Endothelial cell of umbilical vein (primary cell): ENCODE measurements at regions not wholly inside any gene's neighbourhood (a gene's known extent, or its start where the extent isn't known, plus 50 kb on each side); places are given as distances from the start of the nearest gene placed in this dataset.

ENCODE experiments used
- BruUV-seq: library from RNA; stranded (reverse); fragments of 400-500 nt; replicated peaks from 2 replicates; lab custom pipeline; 2021; lab: Mats Ljungman, UMichigan
- CTCF ChIA-PET: fragments of 300-600, 350-600 bp; sonication (Branson Sonifier 250); formaldehyde crosslinking; loops from one replicate; lab custom pipeline; 2021; ENCODE audit warnings: antibody characterized with exemption, inconsistent platforms; lab: Charles Lee
- POLR2A ChIA-PET: fragments of 300-600, 350-600 bp; sonication (Branson Sonifier 250); formaldehyde crosslinking; loops from one replicate; lab custom pipeline; 2021; ENCODE audit warnings: antibody characterized with exemption, inconsistent platforms; lab: Charles Lee
- DNase-seq: peaks from one replicate; pipeline ENCODE4 v3.0.0-alpha.2; 2011; ENCODE audit warnings: low read depth, low spot score
- FAIRE-seq: peaks from 2 replicates; lab custom pipeline; 2011; peaks lifted over from hg19 to GRCh38; lab: Jason Lieb, UNC
- H2AFZ ChIP-seq: 2 replicates; pipeline ENCODE4 v1.6.0; 2012; ENCODE audit warnings: low read depth, low read length, control low read depth, inconsistent platforms
- H3K27ac ChIP-seq: 2 replicates; pipeline ENCODE4 v1.5.1; 2011; ENCODE audit warnings: low read depth, mild to moderate bottlenecking, control low read depth, low read length, moderate library complexity; ENCODE audit not compliant: insufficient read depth
- H3K27me3 ChIP-seq, 2 experiments: 2 replicates each; pipeline versions ENCODE4 v1.6.0 to v1.6.1; 2011; ENCODE audit warnings: low read length in 2 of 2, mixed read lengths in 1 of 2; ENCODE audit not compliant: control insufficient read depth in 2 of 2, insufficient read depth in 2 of 2
- H3K36me3 ChIP-seq, 2 experiments: 2 replicates in 1 of 2; 3 replicates in 1 of 2; pipeline ENCODE4 v1.5.1; 2011; ENCODE audit warnings: low read length in 2 of 2, mild to moderate bottlenecking in 1 of 2, moderate library complexity in 1 of 2; ENCODE audit not compliant: control insufficient read depth in 2 of 2, insufficient read depth in 2 of 2; ENCODE audit errors: extremely low read depth in 1 of 2
- H3K4me1 ChIP-seq: 3 replicates; pipeline ENCODE4 v1.5.1; 2011; ENCODE audit warnings: mild to moderate bottlenecking, low read length; ENCODE audit not compliant: control insufficient read depth, insufficient read depth; ENCODE audit errors: extremely low read depth
- H3K4me2 ChIP-seq: 2 replicates; pipeline ENCODE4 v1.6.1; 2011; ENCODE audit warnings: low read length, control low read depth, mixed read lengths; ENCODE audit not compliant: insufficient read depth
- H3K4me3 ChIP-seq, 3 experiments: fragments of 200-600 bp in 1 of 3; sonication (generic), shearing (Covaris generic) in 1 of 3; replicated peaks in 1 of 3; 2 replicates each; pipeline ENCODE4 v1.5.1; 2011 to 2016; ENCODE audit warnings: control low read depth in 3 of 3, low read length in 3 of 3, mild to moderate bottlenecking in 2 of 3, inconsistent platforms in 1 of 3, low read depth in 1 of 3, moderate library complexity in 1 of 3; ENCODE audit not compliant: insufficient read depth in 1 of 3
- H3K79me2 ChIP-seq: 2 replicates; pipeline ENCODE4 v1.6.0; 2012; ENCODE audit warnings: low read length, inconsistent platforms; ENCODE audit not compliant: control insufficient read depth, insufficient read depth
- H3K9ac ChIP-seq: replicated peaks from 2 replicates; pipeline ENCODE3; 2011; ENCODE audit warnings: low read length, control low read depth; ENCODE audit not compliant: insufficient read depth; ENCODE audit errors: extremely low read depth
- H3K9me1 ChIP-seq: replicated peaks from 3 replicates; pipeline ENCODE4 v1.6.0; 2011; ENCODE audit warnings: mild to moderate bottlenecking, low read length; ENCODE audit not compliant: control insufficient read depth, insufficient read depth; ENCODE audit errors: extremely low read depth
- H3K9me3 ChIP-seq: replicated peaks from 2 replicates; pipeline ENCODE4 v1.5.1; 2012; ENCODE audit warnings: low read length, inconsistent platforms; ENCODE audit not compliant: control insufficient read depth, insufficient read depth
- H4K20me1 ChIP-seq: replicated peaks from 2 replicates; pipeline ENCODE3; 2011; ENCODE audit warnings: mild to moderate bottlenecking, low read length; ENCODE audit not compliant: control insufficient read depth, insufficient read depth; ENCODE audit errors: extremely low read depth
- CTCF ChIP-seq, 2 donors: IDR thresholded peaks; 1 replicate in 1 of 2; 2 replicates in 1 of 2; pipeline ENCODE4 v1.5.1; 2011; ENCODE audit warnings: low read length in 2 of 2, mild to moderate bottlenecking in 2 of 2, moderate library complexity in 2 of 2, control low read depth in 1 of 2, inconsistent platforms in 1 of 2, low read depth in 1 of 2; ENCODE audit not compliant: insufficient read depth in 1 of 2; ENCODE audit errors: extremely low read depth in 1 of 2
- EZH2 ChIP-seq: IDR thresholded peaks from 2 replicates; pipeline ENCODE4 v1.6.1; 2012; ENCODE audit warnings: borderline replicate concordance, low read depth, mild to moderate bottlenecking, moderate library complexity, low read length, inconsistent platforms; ENCODE audit not compliant: severe bottlenecking
- FOS ChIP-seq: IDR thresholded peaks from 2 replicates; pipeline ENCODE4 v1.6.1; 2011; ENCODE audit warnings: mild to moderate bottlenecking, low read length, moderate library complexity, borderline replicate concordance; ENCODE audit not compliant: insufficient read depth
- GATA2 ChIP-seq: IDR thresholded peaks from 2 replicates; pipeline ENCODE4 v1.7.0; 2011; ENCODE audit warnings: low read depth, mild to moderate bottlenecking, moderate library complexity, mixed read lengths, low read length; ENCODE audit not compliant: insufficient read length, insufficient read depth
- JUN ChIP-seq: IDR thresholded peaks from 2 replicates; pipeline ENCODE4 v1.6.1; 2011; ENCODE audit warnings: borderline replicate concordance, low read depth; ENCODE audit not compliant: insufficient read length, insufficient read depth
- MAX ChIP-seq: IDR thresholded peaks from 2 replicates; pipeline ENCODE4 v1.6.1; 2011; ENCODE audit not compliant: insufficient read depth, insufficient read length
- MYC ChIP-seq: IDR thresholded peaks from one replicate; pipeline ENCODE4 v1.6.1; 2011; ENCODE audit warnings: mild to moderate bottlenecking, low read depth, low read length
- POLR2A ChIP-seq: IDR thresholded peaks from 2 replicates; pipeline ENCODE4 v1.6.1; 2012; ENCODE audit warnings: low read depth, mild to moderate bottlenecking, control low read depth, low read length
- POLR2AphosphoS5 ChIP-seq: IDR thresholded peaks from 2 replicates; pipeline ENCODE4 v1.6.1; 2012; ENCODE audit warnings: low read depth, mild to moderate bottlenecking, control low read depth, low read length, moderate library complexity; ENCODE audit not compliant: insufficient read depth
- dilution Hi-C: fragments of 300-500 bp; cut with MboI; formaldehyde crosslinking; loops from one replicate; pipeline ENCODE4 v1.15.0; 2019; ENCODE audit warnings: low sequenced_read_pairs; ENCODE audit not compliant: extremely low pct_ligation_motif_present
- intact Hi-C: fragments of 100-400 bp; cut with micrococcal nuclease; formaldehyde crosslinking; loops from one replicate; pipeline ENCODE4 v1.10.0; 2022

GRCh38 chr5:81893961-81894360 lies 77.9 kb upstream of the ATG10 start:
- H3K4me1 ChIP-seq: no peaks in the 10 kb centered on the region
- no peak for TF ChIP-seq JUN
- TF ChIP-seq MYC: no peak
- no peak for TF ChIP-seq FOS
- no peak for TF ChIP-seq EZH2
- TF ChIP-seq GATA2: no peak
- no peak for TF ChIP-seq MAX
- TF ChIP-seq POLR2A: no peak
- no peak for TF ChIP-seq CTCF (IDR thresholded peaks at IDR 0.05; ENCODE audit: extremely low read depth in 1 of 2, insufficient read depth in 1 of 2, low read depth in 1 of 2, low read length in 2 of 2)
- no peak for TF ChIP-seq POLR2AphosphoS5
- no peaks in the 10 kb centered on the region for H3K9me1 ChIP-seq
- BruUV-seq: no TSS peak
- H3K4me3 ChIP-seq: no peak overlapping the region
- no peak overlapping the region for H3K27ac ChIP-seq
- CTCF ChIA-PET: no interaction called here
- intact Hi-C loops (no loop called here), dilution Hi-C loops (no loop called here)
- POLR2A ChIA-PET: no interaction called here
- H3K4me2 ChIP-seq: no peak overlapping the region
- no peaks in the 10 kb centered on the region for H4K20me1 ChIP-seq
- H3K9me3 ChIP-seq: no peaks in the 10 kb centered on the region
- peaks cover 0 to 6% of the 10 kb centered on the region in 2 experiments for H3K27me3 ChIP-seq
- H3K9ac ChIP-seq: no peak overlapping the region
- no peak overlapping the region for H2AFZ ChIP-seq
- no peaks in the 10 kb centered on the region for H3K79me2 ChIP-seq
- no peaks in the 10 kb centered on the region for H3K36me3 ChIP-seq
- no peak for DNase-seq
- no peak for FAIRE-seq
